ENCODE measurements at regions not wholly inside any gene's neighbourhood (a gene's known extent, or its start where the extent isn't known, plus 50 kb on each side); places are given as distances from the start of the nearest gene placed in this dataset.

DNA sequence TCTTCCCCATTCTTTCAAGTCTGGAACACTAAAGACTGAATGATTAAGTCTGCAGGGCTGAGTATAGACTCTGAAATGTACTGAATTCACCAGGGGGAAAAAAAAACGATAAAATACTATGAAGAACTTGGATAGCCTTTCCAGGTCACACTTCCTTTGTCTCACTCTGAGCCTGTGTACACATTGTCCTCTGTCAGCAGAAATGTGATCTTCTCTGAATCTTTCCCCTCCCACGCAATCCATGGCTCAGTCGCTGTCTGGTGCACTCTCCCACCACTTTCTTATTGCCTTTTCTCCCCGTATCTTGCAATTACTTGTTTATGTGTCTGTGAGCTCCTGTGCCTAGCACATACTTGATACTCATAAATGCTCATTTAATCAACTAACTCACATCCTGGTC is 212.6 kb upstream of the RSPO3 start:
- H3K9me3 ChIP-seq, result no peaks in the 10 kb centered on the region
- no peaks in the 10 kb centered on the region for H3K36me3 ChIP-seq (ENCODE audit: low read depth)
- intact Hi-C loops (cut with DNase I, micrococcal nuclease), result no loop called here
- DNase-seq, result no peak
- TF ChIP-seq, protein P1, sequence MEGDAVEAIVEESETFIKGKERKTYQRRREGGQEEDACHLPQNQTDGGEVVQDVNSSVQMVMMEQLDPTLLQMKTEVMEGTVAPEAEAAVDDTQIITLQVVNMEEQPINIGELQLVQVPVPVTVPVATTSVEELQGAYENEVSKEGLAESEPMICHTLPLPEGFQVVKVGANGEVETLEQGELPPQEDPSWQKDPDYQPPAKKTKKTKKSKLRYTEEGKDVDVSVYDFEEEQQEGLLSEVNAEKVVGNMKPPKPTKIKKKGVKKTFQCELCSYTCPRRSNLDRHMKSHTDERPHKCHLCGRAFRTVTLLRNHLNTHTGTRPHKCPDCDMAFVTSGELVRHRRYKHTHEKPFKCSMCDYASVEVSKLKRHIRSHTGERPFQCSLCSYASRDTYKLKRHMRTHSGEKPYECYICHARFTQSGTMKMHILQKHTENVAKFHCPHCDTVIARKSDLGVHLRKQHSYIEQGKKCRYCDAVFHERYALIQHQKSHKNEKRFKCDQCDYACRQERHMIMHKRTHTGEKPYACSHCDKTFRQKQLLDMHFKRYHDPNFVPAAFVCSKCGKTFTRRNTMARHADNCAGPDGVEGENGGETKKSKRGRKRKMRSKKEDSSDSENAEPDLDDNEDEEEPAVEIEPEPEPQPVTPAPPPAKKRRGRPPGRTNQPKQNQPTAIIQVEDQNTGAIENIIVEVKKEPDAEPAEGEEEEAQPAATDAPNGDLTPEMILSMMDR (IDR thresholded peaks at IDR 0.05), result no peak
- H3K4me1 ChIP-seq (ENCODE audit: low read depth), result no peaks in the 10 kb centered on the region
- H3K4me3 ChIP-seq, result no peak overlapping the region
- ATAC-seq, result no peak

DNA sequence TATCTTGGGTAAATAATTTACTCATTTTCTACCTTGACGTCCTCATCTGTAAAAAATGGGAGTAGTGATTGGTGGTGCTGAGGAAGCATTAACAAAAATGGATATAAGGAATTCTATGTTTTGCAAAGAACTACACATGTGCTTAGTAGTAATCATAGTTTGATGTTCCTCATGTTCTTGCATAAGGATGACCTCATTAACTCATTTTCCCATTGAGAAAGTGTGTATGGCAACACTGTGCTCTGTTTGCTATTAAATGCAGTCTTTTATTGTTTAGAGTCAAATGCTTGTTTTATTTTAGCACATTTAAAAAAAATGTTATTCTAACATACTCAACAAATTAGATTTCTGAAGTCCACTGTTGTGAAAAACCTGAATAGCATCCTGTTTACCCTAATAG is 211.2 kb upstream of the RSPO3 start:
- intact Hi-C loops (cut with DNase I, micrococcal nuclease), result no loop called here
- ATAC-seq (no peak), DNase-seq (no peak)
- H3K36me3 ChIP-seq (ENCODE audit: low read depth), result no peaks in the 10 kb centered on the region
- H3K4me3 ChIP-seq, result no peak overlapping the region
- no peaks in the 10 kb centered on the region for H3K9me3 ChIP-seq
- no peaks in the 10 kb centered on the region for H3K4me1 ChIP-seq (ENCODE audit: low read depth)
- TF ChIP-seq, protein P1 (IDR thresholded peaks at IDR 0.05), result no peak

DNA sequence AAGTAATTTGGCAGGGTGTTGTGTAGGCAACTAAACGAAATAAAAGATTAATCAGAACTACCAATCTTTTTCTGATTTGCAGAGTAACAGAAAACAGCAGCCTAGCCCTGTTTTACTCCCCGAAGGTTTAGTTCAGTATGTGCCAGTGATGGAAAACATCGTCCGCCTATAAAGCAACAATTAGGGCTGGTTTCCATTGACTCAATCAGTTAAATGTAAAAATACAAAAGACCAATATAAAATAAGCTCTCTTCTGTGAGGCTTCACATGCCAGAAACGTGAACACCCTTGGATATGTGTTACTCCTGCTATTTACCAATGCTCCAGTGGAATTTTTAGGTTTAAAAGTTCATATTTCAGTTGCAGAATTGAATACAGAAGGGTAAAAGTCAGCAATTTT is 210.5 kb upstream of the RSPO3 start:
- ATAC-seq (no peak), DNase-seq (no peak)
- Histone ChIP-seq H3K36me3 (ENCODE audit: low read depth) (no peaks in the 10 kb centered on the region), H3K4me1 (ENCODE audit: low read depth) (no peaks in the 10 kb centered on the region), H3K9me3 (no peaks in the 10 kb centered on the region), H3K4me3 (no peak overlapping the region)
- TF ChIP-seq, protein P1 (IDR thresholded peaks at IDR 0.05), result no peak
- intact Hi-C loops (cut with DNase I, micrococcal nuclease), result no loop called here

DNA sequence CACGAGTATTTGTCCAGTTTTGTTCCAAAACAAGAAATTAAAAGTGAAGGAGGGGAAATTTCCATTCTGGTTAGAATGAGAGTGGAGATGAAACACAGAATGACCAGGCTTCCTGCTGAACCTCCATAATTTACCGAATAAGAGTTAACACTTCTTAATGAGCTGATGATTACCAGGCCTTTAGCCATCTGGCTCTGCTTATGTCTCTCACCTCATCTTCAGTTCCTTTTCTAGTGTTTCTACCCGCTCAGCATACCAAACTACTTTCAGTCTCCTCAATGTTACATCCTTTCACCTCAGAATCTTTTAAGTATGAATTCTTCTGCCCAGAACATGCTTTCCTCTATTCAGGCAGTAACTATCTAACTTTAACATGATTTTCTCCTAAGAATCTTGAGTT is 209.0 kb upstream of the RSPO3 start:
- ATAC-seq (no peak), DNase-seq (no peak)
- Histone ChIP-seq H3K9me3 (no peaks in the 10 kb centered on the region), H3K36me3 (ENCODE audit: low read depth) (no peaks in the 10 kb centered on the region), H3K4me3 (no peak overlapping the region), H3K4me1 (ENCODE audit: low read depth) (no peaks in the 10 kb centered on the region)
- intact Hi-C loops (cut with DNase I, micrococcal nuclease), result no loop called here
- TF ChIP-seq, protein P1 (IDR thresholded peaks at IDR 0.05), result no peak

DNA sequence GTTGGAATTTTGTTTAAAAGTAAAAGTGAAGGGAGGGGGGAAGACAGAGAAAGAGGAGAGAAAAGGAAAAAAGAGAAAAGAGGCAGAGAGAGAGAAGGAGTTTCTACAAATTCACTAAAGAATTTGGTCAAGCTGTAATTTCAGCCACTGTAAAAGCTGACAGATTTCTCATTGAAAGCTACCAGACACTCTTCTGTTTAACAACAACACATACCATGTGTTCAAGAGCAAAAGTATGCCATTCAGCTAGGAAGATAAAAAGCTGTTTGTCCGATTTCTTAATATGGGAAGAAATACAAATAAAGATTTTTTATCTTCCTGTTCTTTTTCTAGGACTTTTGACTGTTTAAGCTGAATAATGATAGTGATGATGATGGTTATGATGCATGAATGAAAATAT is 204.8 kb upstream of the RSPO3 start:
- H3K36me3 ChIP-seq (ENCODE audit: low read depth), result no peaks in the 10 kb centered on the region
- no peaks in the 10 kb centered on the region for H3K4me1 ChIP-seq (ENCODE audit: low read depth)
- intact Hi-C loops (cut with DNase I, micrococcal nuclease), result no loop called here
- H3K9me3 ChIP-seq, result no peaks in the 10 kb centered on the region
- TF ChIP-seq, protein P1 (IDR thresholded peaks at IDR 0.05), result no peak
- ATAC-seq (no peak), DNase-seq (no peak)
- no peak overlapping the region for H3K4me3 ChIP-seq

DNA sequence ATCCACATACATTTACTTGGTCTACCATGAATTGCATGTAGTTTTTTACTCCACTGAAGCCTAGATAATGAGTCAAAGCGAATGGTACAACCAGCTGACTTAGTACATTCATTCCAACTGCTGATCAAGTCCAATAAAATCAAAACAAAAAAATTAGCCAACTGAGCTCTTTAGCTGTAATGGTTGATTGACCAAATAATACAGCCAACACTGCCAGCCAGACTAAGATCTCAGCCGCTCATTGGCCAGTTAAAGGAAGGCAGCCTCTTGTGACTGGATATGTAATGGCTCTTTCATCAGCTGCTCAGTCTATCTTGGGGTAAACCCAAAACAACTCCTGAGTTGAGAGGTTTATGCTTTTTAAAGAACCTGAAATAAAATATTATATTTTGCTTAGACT is 204.3 kb upstream of the RSPO3 start:
- intact Hi-C loops (cut with DNase I, micrococcal nuclease), result no loop called here
- DNase-seq, result no peak
- no peak overlapping the region for H3K4me3 ChIP-seq
- H3K4me1 ChIP-seq (ENCODE audit: low read depth), result no peaks in the 10 kb centered on the region
- TF ChIP-seq, protein P1 (IDR thresholded peaks at IDR 0.05), result no peak
- no peaks in the 10 kb centered on the region for H3K9me3 ChIP-seq
- H3K36me3 ChIP-seq (ENCODE audit: low read depth), result no peaks in the 10 kb centered on the region
- ATAC-seq, result no peak
